ENCODE measurements at regions not wholly inside any gene's neighbourhood (a gene's known extent, or its start where the extent isn't known, plus 50 kb on each side); places are given as distances from the start of the nearest gene placed in this dataset.

DNA sequence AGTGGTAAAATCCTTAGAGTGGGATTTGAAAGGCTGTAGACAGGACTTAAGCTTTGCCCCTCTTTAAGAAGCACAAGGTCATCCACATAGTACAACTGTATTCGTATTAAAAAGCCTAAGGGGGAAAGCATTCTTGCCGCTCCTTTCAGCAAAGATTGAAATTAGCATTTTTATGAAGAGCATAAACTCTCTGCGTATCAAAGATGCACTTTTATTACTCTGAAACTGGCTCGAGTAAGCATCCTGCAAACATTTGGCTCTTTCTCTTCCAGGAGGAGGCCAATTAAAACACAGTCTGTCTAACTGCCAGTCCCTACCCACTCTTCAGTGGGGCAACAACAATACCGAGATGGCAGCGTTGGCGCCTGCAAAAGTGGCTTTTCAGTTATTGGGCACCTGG lies 192.5 kb upstream of the TPRG1 start:
- no peak overlapping the region for H3K4me3 ChIP-seq (replicated peaks; ENCODE audit: low read depth, low read length)
- TF ChIP-seq, protein P1, sequence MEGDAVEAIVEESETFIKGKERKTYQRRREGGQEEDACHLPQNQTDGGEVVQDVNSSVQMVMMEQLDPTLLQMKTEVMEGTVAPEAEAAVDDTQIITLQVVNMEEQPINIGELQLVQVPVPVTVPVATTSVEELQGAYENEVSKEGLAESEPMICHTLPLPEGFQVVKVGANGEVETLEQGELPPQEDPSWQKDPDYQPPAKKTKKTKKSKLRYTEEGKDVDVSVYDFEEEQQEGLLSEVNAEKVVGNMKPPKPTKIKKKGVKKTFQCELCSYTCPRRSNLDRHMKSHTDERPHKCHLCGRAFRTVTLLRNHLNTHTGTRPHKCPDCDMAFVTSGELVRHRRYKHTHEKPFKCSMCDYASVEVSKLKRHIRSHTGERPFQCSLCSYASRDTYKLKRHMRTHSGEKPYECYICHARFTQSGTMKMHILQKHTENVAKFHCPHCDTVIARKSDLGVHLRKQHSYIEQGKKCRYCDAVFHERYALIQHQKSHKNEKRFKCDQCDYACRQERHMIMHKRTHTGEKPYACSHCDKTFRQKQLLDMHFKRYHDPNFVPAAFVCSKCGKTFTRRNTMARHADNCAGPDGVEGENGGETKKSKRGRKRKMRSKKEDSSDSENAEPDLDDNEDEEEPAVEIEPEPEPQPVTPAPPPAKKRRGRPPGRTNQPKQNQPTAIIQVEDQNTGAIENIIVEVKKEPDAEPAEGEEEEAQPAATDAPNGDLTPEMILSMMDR (IDR thresholded peaks at IDR 0.05; ENCODE audit: low read depth, low read length, missing control alignments), result no peak
- DNase-seq (ENCODE audit: extremely low read depth, low read depth), result no peak

DNA sequence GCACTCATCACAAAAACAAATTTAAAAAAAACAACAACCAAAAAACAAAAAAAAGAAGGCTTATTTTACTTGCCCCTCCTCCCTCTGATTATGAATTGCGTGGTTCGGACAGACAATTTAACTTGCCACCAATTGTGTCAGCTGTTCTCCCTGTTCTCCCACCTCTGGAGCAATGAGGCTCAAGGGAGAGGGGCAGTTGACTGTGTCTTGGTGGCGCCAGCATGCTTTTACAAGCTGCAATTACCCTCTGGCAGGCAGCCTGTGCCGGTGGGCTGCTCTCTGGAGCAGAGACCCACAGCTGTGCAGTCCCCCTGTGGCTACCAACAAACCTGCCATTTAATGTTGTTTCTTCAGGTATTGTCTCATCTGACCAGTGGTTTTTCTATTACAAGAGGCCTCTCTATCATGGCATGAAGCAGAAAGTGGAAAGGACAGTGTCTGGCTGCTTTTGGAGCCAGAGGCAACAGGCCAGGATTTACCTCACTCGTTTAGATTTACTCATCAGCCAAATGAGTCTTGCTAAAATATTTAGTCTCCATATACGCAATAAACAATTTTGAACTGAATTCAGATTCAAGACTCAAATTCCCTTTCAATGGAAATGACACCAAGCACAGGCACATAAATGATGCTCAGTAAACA lies 192.0 kb upstream of the TPRG1 start:
- TF ChIP-seq, protein P1 (IDR thresholded peaks at IDR 0.05; ENCODE audit: low read depth, low read length, missing control alignments), result no peak
- no peak for DNase-seq (ENCODE audit: extremely low read depth, low read depth)
- H3K4me3 ChIP-seq (replicated peaks; ENCODE audit: low read depth, low read length), result no peak overlapping the region

DNA sequence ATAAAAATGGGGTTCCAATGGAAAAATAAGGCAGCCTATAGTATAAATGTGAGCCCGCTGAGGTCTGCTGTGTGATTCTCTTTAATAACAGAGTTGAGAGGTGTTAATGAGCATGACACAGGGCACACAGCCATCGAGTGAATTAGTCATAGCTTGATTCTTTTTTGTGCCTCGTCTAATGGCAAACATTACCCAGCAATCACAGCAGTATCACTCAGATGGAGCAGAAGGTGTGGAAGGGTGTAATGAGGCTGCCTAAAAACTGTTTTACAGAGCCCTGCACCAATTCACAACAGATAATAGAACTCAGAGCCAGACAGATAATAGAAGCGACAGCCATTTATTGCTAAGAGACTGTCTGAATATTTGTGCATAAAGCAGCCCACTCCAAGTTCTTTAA lies 178.6 kb upstream of the TPRG1 start:
- no peak for DNase-seq (ENCODE audit: extremely low read depth, low read depth)
- no peak overlapping the region for H3K4me3 ChIP-seq (replicated peaks; ENCODE audit: low read depth, low read length)
- TF ChIP-seq, protein P1 (IDR thresholded peaks at IDR 0.05; ENCODE audit: low read depth, low read length, missing control alignments), result no peak

DNA sequence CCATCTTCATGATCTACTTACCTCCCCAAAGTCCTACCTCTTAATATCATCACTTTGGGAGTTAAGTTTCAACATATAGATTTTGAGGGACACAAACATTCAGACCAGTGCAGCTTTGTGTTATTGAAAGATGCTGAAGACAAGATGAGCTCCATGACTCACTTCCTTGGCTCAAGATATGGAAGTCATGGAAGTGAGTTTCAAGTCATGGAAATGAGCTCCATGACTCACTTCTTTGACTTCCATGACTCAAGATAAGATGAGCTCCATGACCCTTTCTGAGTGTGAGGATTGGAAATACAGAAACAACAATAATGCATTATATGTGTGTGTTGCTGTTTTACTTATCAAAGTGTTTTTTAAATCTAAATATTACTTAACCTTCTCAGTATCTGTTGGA lies 170.2 kb upstream of the TPRG1 start:
- no peak overlapping the region for H3K4me3 ChIP-seq (replicated peaks; ENCODE audit: low read depth, low read length)
- TF ChIP-seq, protein P1 (IDR thresholded peaks at IDR 0.05; ENCODE audit: low read depth, low read length, missing control alignments), result no peak
- peak; percentile 42 for DNase-seq (ENCODE audit: extremely low read depth, low read depth)

DNA sequence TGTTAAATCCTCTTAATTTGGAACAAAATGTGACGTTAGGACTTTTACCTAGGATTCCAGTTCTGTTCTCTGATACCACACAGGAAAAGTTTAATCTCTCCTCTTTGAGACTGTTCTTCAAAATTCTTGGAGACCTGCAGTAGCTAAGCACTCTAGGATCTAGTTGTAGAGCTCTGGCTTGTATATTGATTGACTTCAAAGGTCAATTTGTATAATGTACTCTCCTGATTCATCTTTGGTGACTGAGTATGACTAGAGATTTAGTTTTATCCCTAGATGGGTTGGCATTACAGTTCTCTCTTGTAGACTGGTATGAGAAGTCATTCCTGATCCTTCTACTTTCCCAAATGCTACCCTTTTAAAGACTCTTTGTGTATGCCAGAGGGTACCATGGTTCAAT lies 168.4 kb upstream of the TPRG1 start:
- no peak for DNase-seq (ENCODE audit: extremely low read depth, low read depth)
- no peak overlapping the region for H3K4me3 ChIP-seq (replicated peaks; ENCODE audit: low read depth, low read length)
- TF ChIP-seq, protein P1 (IDR thresholded peaks at IDR 0.05; ENCODE audit: low read depth, low read length, missing control alignments), result no peak

DNA sequence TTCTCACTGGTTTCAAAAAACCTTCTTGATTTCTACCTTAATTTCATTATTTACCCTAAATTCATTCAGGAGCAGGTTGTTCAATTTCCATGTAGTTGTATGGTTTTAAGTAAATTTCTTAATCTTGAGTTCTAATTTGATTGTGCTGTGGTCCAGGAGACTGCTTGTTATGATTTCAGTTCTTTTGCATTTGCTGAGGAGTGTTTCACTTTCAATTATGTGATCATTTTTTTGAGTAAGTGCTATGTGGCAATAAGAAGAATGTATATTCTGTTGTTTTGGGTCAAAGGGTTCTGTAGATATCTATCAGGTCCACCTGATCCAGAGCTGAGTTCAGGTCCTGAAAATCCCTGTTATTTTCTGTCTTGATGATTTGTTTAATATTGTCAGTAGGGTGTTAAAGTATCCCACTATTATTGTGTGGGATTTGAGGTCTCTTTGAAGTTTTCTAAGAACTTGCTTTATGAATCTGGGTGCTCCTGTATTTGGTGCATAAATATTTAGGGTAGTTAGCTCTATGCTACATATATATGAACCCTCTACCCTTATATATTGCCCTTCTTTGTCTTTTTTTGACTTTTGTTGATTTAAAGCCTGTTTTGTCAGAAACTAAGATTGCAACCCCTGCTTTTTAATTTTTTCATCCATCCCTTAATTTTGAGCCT lies 158.4 kb upstream of the TPRG1 start:
- no peak for DNase-seq (ENCODE audit: extremely low read depth, low read depth)
- H3K4me3 ChIP-seq (replicated peaks; ENCODE audit: low read depth, low read length), result no peak overlapping the region
- TF ChIP-seq, protein P1 (IDR thresholded peaks at IDR 0.05; ENCODE audit: low read depth, low read length, missing control alignments), result no peak
